Activated CD4-positive, alpha-beta T cell treated with anti-CD3 and anti-CD28 coated beads for 36 hours (primary cell): ENCODE measurements at regions not wholly inside any gene's neighbourhood (a gene's known extent, or its start where the extent isn't known, plus 50 kb on each side); places are given as distances from the start of the nearest gene placed in this dataset.

Source experiments
- ATAC-seq: fragments of 200-7000 bp; cut with Tn5 transposase; one replicate; pipeline ENCODE4 v1.10.0; 2021; ENCODE audit warnings: mild to moderate bottlenecking, moderate library complexity
- CTCF ChIA-PET: fragments of 350-600 bp; sonication (Branson Sonifier 250); formaldehyde crosslinking; loops from one replicate; lab custom pipeline; 2021; ENCODE audit warnings: antibody characterized with exemption; lab: Charles Lee
- POLR2A ChIA-PET: fragments of 350-600 bp; sonication (Branson Sonifier 250); formaldehyde crosslinking; loops from one replicate; lab custom pipeline; 2021; ENCODE audit warnings: antibody characterized with exemption, inconsistent platforms; lab: Charles Lee
- DNase-seq: peaks from one replicate; pipeline ENCODE4 v3.0.0-alpha.2; 2020
- H3K27ac Mint-ChIP-seq: one replicate; pipeline ENCODE4 v1.8.0; 2021; ENCODE audit warnings: mixed read lengths
- H3K27me3 Mint-ChIP-seq: one replicate; pipeline ENCODE4 v1.8.0; 2021; ENCODE audit warnings: mixed read lengths
- H3K36me3 Mint-ChIP-seq: one replicate; pipeline ENCODE4 v1.8.0; 2021; ENCODE audit warnings: low read depth, mixed read lengths
- H3K4me1 Mint-ChIP-seq: one replicate; pipeline ENCODE4 v1.8.0; 2021; ENCODE audit warnings: mixed read lengths
- H3K4me3 Mint-ChIP-seq: one replicate; pipeline ENCODE4 v1.8.0; 2021; ENCODE audit warnings: mild to moderate bottlenecking, moderate library complexity, mixed read lengths
- H3K9me3 Mint-ChIP-seq: one replicate; pipeline ENCODE4 v1.8.0; 2021; ENCODE audit warnings: low read depth, mixed read lengths
- intact Hi-C, 2 experiments: fragments of 100-400 bp; cut with DNase I in 1 of 2; cut with micrococcal nuclease in 1 of 2; formaldehyde crosslinking; loops; one replicate each; pipeline versions ENCODE4 v1.14.2 to v1.15.1; 2022 to 2024; cut with DNase I, micrococcal nuclease

GRCh38 chr6:19013026-19013705 is 626.0 kb downstream of the RNF144B start:
- Mint-ChIP-seq H3K4me3 (no peak overlapping the region), H3K4me1 (no peaks in the 10 kb centered on the region), H3K36me3 (no peaks in the 10 kb centered on the region), H3K27ac (no peak overlapping the region), H3K9me3 (no peaks in the 10 kb centered on the region), H3K27me3 (no peaks in the 10 kb centered on the region)
- ATAC-seq: no peak
- no peak for DNase-seq
- CTCF ChIA-PET: no interaction called here
- POLR2A ChIA-PET: no interaction called here
- intact Hi-C loops: no loop called here

GRCh38 chr6:19024737-19025136 is 637.6 kb downstream of the RNF144B start:
- Mint-ChIP-seq H3K27ac (no peak overlapping the region), H3K36me3 (no peaks in the 10 kb centered on the region), H3K27me3 (no peaks in the 10 kb centered on the region), H3K9me3 (peaks cover 5% of the 10 kb centered on the region), H3K4me3 (no peak overlapping the region), H3K4me1 (no peaks in the 10 kb centered on the region)
- ChIA-PET POLR2A (no interaction called here), CTCF (interaction anchor here (0.6 to 0.8 kb wide), 2 partner anchors 479 to 575 kb away, joined by 3 to 4 read pairs; no protein-coding TSS in a partner anchor)
- ATAC-seq: no peak
- no peak for DNase-seq
- intact Hi-C loops: no loop called here

GRCh38 chr6:19028201-19028600 is 641.1 kb downstream of the RNF144B start:
- Mint-ChIP-seq H3K36me3 (no peaks in the 10 kb centered on the region), H3K27ac (no peak overlapping the region), H3K4me3 (no peak overlapping the region), H3K4me1 (no peaks in the 10 kb centered on the region), H3K27me3 (no peaks in the 10 kb centered on the region), H3K9me3 (peaks cover 7% of the 10 kb centered on the region)
- CTCF ChIA-PET: no interaction called here
- intact Hi-C loops: no loop called here
- no peak for ATAC-seq
- no peak for DNase-seq
- POLR2A ChIA-PET: no interaction called here

GRCh38 chr6:19032591-19033295 is 645.6 kb downstream of the RNF144B start:
- H3K9me3 Mint-ChIP-seq: peaks cover 2% of the 10 kb centered on the region
- POLR2A ChIA-PET: no interaction called here
- no peaks in the 10 kb centered on the region for H3K4me1 Mint-ChIP-seq
- H3K4me3 Mint-ChIP-seq: no peak overlapping the region
- no peak for ATAC-seq
- intact Hi-C loops: no loop called here
- no peak for DNase-seq
- CTCF ChIA-PET: no interaction called here
- H3K27me3 Mint-ChIP-seq: no peaks in the 10 kb centered on the region
- H3K27ac Mint-ChIP-seq: no peak overlapping the region
- no peaks in the 10 kb centered on the region for H3K36me3 Mint-ChIP-seq

- no peak for DNase-seq
- POLR2A ChIA-PET: no interaction called here
Observed at GRCh38 chr6:19033683-19034082, 646.5 kb downstream of the RNF144B start.

GRCh38 chr6:19034986-19035385 is 647.8 kb downstream of the RNF144B start:
- Mint-ChIP-seq H3K27me3 (no peaks in the 10 kb centered on the region), H3K4me3 (no peak overlapping the region), H3K4me1 (no peaks in the 10 kb centered on the region), H3K9me3 (peaks cover 2% of the 10 kb centered on the region), H3K27ac (no peak overlapping the region), H3K36me3 (no peaks in the 10 kb centered on the region)
- intact Hi-C loops: no loop called here
- DNase-seq (no peak), ATAC-seq (no peak)
- ChIA-PET POLR2A (no interaction called here), CTCF (no interaction called here)

More at GRCh38 chr6:19033683-19034082, 646.5 kb downstream of the RNF144B start:
- no peak for ATAC-seq
- intact Hi-C loops: no loop called here
- Mint-ChIP-seq H3K4me1 (no peaks in the 10 kb centered on the region), H3K27me3 (no peaks in the 10 kb centered on the region), H3K4me3 (no peak overlapping the region), H3K27ac (no peak overlapping the region), H3K9me3 (peaks cover 2% of the 10 kb centered on the region), H3K36me3 (no peaks in the 10 kb centered on the region)
- CTCF ChIA-PET: no interaction called here

GRCh38 chr6:19035461-19036195 is 648.5 kb downstream of the RNF144B start:
- H3K36me3 Mint-ChIP-seq: no peaks in the 10 kb centered on the region
- CTCF ChIA-PET: no interaction called here
- POLR2A ChIA-PET: no interaction called here

GRCh38 chr6:19036196-19036555 is 649.0 kb downstream of the RNF144B start:
- no peak overlapping the region for H3K4me3 Mint-ChIP-seq
- H3K4me1 Mint-ChIP-seq: no peaks in the 10 kb centered on the region
- H3K27me3 Mint-ChIP-seq: no peaks in the 10 kb centered on the region
- ChIA-PET POLR2A (no interaction called here), CTCF (no interaction called here)
- H3K9me3 Mint-ChIP-seq: no peaks in the 10 kb centered on the region
- H3K36me3 Mint-ChIP-seq: no peaks in the 10 kb centered on the region
- no peak for DNase-seq
- intact Hi-C loops: no loop called here
- ATAC-seq: no peak
- no peak overlapping the region for H3K27ac Mint-ChIP-seq

More at GRCh38 chr6:19035461-19036195, 648.5 kb downstream of the RNF144B start:
- H3K27me3 Mint-ChIP-seq: no peaks in the 10 kb centered on the region
- H3K9me3 Mint-ChIP-seq: no peaks in the 10 kb centered on the region
- intact Hi-C loops: no loop called here
- DNase-seq (no peak), ATAC-seq (no peak)
- H3K27ac Mint-ChIP-seq: no peak overlapping the region
- H3K4me1 Mint-ChIP-seq: no peaks in the 10 kb centered on the region
- no peak overlapping the region for H3K4me3 Mint-ChIP-seq

GRCh38 chr6:19037607-19038006 is 650.5 kb downstream of the RNF144B start:
- intact Hi-C loops: no loop called here
- Mint-ChIP-seq H3K9me3 (no peaks in the 10 kb centered on the region), H3K4me3 (no peak overlapping the region), H3K36me3 (no peaks in the 10 kb centered on the region), H3K4me1 (no peaks in the 10 kb centered on the region), H3K27me3 (no peaks in the 10 kb centered on the region), H3K27ac (no peak overlapping the region)
- CTCF ChIA-PET: no interaction called here
- no peak for DNase-seq
- POLR2A ChIA-PET: no interaction called here
- no peak for ATAC-seq

- no peak overlapping the region for H3K27ac Mint-ChIP-seq
- H3K4me1 Mint-ChIP-seq: no peaks in the 10 kb centered on the region
- no peaks in the 10 kb centered on the region for H3K9me3 Mint-ChIP-seq
- intact Hi-C loops: no loop called here
- ChIA-PET CTCF (no interaction called here), POLR2A (no interaction called here)
- H3K27me3 Mint-ChIP-seq: no peaks in the 10 kb centered on the region
- no peaks in the 10 kb centered on the region for H3K36me3 Mint-ChIP-seq
- no peak for ATAC-seq
- H3K4me3 Mint-ChIP-seq: no peak overlapping the region
- no peak for DNase-seq
Observed at GRCh38 chr6:19039287-19039686, 652.1 kb downstream of the RNF144B start.

- H3K4me1 Mint-ChIP-seq: no peaks in the 10 kb centered on the region
- DNase-seq (no peak), ATAC-seq (no peak)
- intact Hi-C loops: no loop called here
- H3K27ac Mint-ChIP-seq: no peak overlapping the region
- CTCF ChIA-PET: interaction anchor here (0.6 kb wide), 1 partner anchor 820 kb away, joined by 3 read pairs; no protein-coding TSS in a partner anchor
- no peaks in the 10 kb centered on the region for H3K9me3 Mint-ChIP-seq
- POLR2A ChIA-PET: no interaction called here
- H3K4me3 Mint-ChIP-seq: no peak overlapping the region
- H3K36me3 Mint-ChIP-seq: no peaks in the 10 kb centered on the region
- H3K27me3 Mint-ChIP-seq: no peaks in the 10 kb centered on the region
Observed at GRCh38 chr6:19041906-19042305, 654.8 kb downstream of the RNF144B start.

- Mint-ChIP-seq H3K4me3 (no peak overlapping the region), H3K27ac (no peak overlapping the region), H3K27me3 (no peaks in the 10 kb centered on the region), H3K36me3 (no peaks in the 10 kb centered on the region), H3K4me1 (no peaks in the 10 kb centered on the region), H3K9me3 (no peaks in the 10 kb centered on the region)
- POLR2A ChIA-PET: no interaction called here
- CTCF ChIA-PET: interaction anchor here (0.6 to 0.7 kb wide), 2 partner anchors 68 to 820 kb away, joined by 3 read pairs; no protein-coding TSS in a partner anchor
- ATAC-seq (no peak), DNase-seq (no peak)
- intact Hi-C loops: no loop called here
Observed at GRCh38 chr6:19042420-19042819, 655.3 kb downstream of the RNF144B start.
